Activated T-cell treated with anti-CD3 and anti-CD28 coated beads, Interleukin-2, amount 50 U/mL, for 4 hours (primary cell): ENCODE measurements at regions not wholly inside any gene's neighbourhood (a gene's known extent, or its start where the extent isn't known, plus 50 kb on each side); places are given as distances from the start of the nearest gene placed in this dataset.
A peak's percentile ranks its signal among the peaks of the same experiment; 100 is the strongest.

Source experiments
- ATAC-seq, 2 donors: fragments of 200-7000 bp; cut with Tn5 transposase; one replicate each; pipeline ENCODE4 v1.10.0; 2021
- DNase-seq: peaks from one replicate; pipeline ENCODE4 v3.0.0-alpha.2; 2020
- H3K27me3 Mint-ChIP-seq: one replicate; pipeline ENCODE4 v1.8.0; 2021; ENCODE audit warnings: low read depth, mixed read lengths
- H3K36me3 Mint-ChIP-seq: one replicate; pipeline ENCODE4 v1.8.0; 2022; ENCODE audit warnings: mixed read lengths; ENCODE audit not compliant: insufficient read depth
- H3K4me1 Mint-ChIP-seq: one replicate; pipeline ENCODE4 v1.8.0; 2021; ENCODE audit warnings: low read depth, mixed read lengths
- H3K4me3 Mint-ChIP-seq: one replicate; pipeline ENCODE4 v1.8.0; 2021; ENCODE audit warnings: mild to moderate bottlenecking, moderate library complexity, mixed read lengths
- H3K9me3 Mint-ChIP-seq: one replicate; pipeline ENCODE4 v1.8.0; 2021; ENCODE audit warnings: mixed read lengths

DNA sequence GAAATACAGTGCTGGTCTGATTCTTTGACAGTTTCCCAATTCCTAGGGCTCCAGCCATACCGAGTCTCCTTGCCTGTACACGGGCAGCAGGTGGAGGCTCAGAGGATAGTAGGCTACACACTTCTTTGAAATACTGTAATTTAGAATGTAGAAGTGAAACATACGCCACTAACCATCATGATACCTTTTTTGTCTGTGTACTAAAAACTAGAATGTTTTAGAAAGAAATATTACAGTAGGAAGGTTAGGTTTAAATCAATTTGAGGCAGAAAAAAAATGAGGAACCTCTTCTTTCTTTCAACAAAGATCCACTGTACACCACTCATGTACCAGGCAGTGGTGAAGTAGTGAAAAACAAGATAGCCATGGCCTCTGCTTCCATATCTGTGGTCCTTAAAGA is 354.7 kb downstream of the MCTP2 start:
- Mint-ChIP-seq H3K4me1 (peaks cover 27% of the 10 kb centered on the region), H3K36me3 (no peaks in the 10 kb centered on the region), H3K9me3 (no peaks in the 10 kb centered on the region), H3K4me3 (no peak overlapping the region), H3K27me3 (peaks cover 62% of the 10 kb centered on the region)
- DNase-seq (no peak), ATAC-seq (no peak)

- H3K4me1 Mint-ChIP-seq = peaks cover 27% of the 10 kb centered on the region
- DNase-seq = no peak
- H3K9me3 Mint-ChIP-seq = no peaks in the 10 kb centered on the region
- no peak for ATAC-seq
- no peak overlapping the region for H3K4me3 Mint-ChIP-seq
- H3K27me3 Mint-ChIP-seq = peaks cover 54% of the 10 kb centered on the region
- H3K36me3 Mint-ChIP-seq = no peaks in the 10 kb centered on the region
Observed at GRCh38 chr15:94587113-94587512, 355.8 kb downstream of the MCTP2 start.

GRCh38 chr15:94588993-94589392 is 357.6 kb downstream of the MCTP2 start:
- no peaks in the 10 kb centered on the region for H3K36me3 Mint-ChIP-seq

GRCh38 chr15:94592495-94592894 is 361.1 kb downstream of the MCTP2 start:
- Mint-ChIP-seq H3K27me3 (peaks cover 47% of the 10 kb centered on the region), H3K9me3 (peaks cover 3% of the 10 kb centered on the region), H3K36me3 (no peaks in the 10 kb centered on the region), H3K4me1 (no peaks in the 10 kb centered on the region), H3K4me3 (no peak overlapping the region)
- no peak for ATAC-seq
- no peak for DNase-seq

More at GRCh38 chr15:94588993-94589392, 357.6 kb downstream of the MCTP2 start:
- Mint-ChIP-seq H3K4me1 (peaks cover 23% of the 10 kb centered on the region), H3K27me3 (peaks cover 50% of the 10 kb centered on the region), H3K9me3 (peaks cover 3% of the 10 kb centered on the region), H3K4me3 (no peak overlapping the region)
- DNase-seq = no peak
- no peak for ATAC-seq

DNA sequence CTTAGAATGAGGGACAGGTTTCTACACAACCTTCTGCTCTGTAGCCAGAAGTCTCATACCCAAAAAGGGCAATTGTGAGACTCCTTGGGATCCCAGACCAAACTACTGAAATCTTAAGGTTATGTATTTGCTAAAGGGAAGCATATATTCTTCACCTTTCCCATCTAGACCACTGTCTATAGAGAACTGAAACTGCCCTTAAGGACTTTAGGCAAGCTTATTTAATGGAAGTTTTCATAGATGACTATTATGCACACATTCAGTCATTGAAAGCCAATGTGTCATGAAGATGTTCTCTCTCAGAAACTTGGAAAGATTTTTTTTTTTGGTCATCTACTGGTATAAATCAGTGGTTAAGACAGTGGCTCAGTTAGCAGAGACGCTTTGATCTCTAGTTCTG is 365.3 kb downstream of the MCTP2 start:
- DNase-seq (no peak), ATAC-seq (no peak)
- H3K27me3 Mint-ChIP-seq = peaks cover 32% of the 10 kb centered on the region
- H3K4me3 Mint-ChIP-seq = no peak overlapping the region
- H3K9me3 Mint-ChIP-seq = peaks cover 3% of the 10 kb centered on the region
- no peaks in the 10 kb centered on the region for H3K36me3 Mint-ChIP-seq
- H3K4me1 Mint-ChIP-seq = no peaks in the 10 kb centered on the region

GRCh38 chr15:94600505-94600904 is 369.1 kb downstream of the MCTP2 start:
- Mint-ChIP-seq H3K9me3 (no peaks in the 10 kb centered on the region), H3K36me3 (no peaks in the 10 kb centered on the region), H3K4me3 (no peak overlapping the region), H3K4me1 (no peaks in the 10 kb centered on the region), H3K27me3 (peaks cover 27% of the 10 kb centered on the region)
- ATAC-seq (no peak), DNase-seq (no peak)

GRCh38 chr15:94602754-94603470 is 371.6 kb downstream of the MCTP2 start:
- Mint-ChIP-seq H3K4me3 (no peak overlapping the region), H3K4me1 (peaks cover 15% of the 10 kb centered on the region), H3K27me3 (peaks cover 31% of the 10 kb centered on the region), H3K9me3 (no peaks in the 10 kb centered on the region), H3K36me3 (no peaks in the 10 kb centered on the region)
- ATAC-seq = no peak
- no peak for DNase-seq

DNA sequence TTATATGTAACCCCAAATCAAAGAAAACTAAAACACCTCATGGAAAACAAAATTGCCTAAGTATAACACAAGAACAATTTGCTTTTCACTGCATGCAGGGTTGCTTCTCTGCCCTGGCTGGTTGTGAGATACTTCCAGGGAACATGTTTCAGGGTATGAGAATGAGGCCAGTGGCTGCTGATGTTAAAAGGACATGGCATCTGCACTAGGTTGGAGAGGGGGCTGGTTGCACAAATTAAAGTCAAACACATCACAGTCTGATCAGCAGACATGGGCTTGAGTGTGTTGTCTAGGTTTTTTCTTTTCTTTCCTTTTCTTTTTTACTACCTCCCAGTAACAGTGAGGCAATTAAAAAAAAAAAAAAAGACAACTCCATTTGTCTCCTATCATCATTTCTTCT is 374.9 kb downstream of the MCTP2 start:
- H3K4me1 Mint-ChIP-seq = peaks cover 15% of the 10 kb centered on the region
- H3K9me3 Mint-ChIP-seq = no peaks in the 10 kb centered on the region
- ATAC-seq (no peak), DNase-seq (no peak)
- no peak overlapping the region for H3K4me3 Mint-ChIP-seq
- H3K27me3 Mint-ChIP-seq = peaks cover 29% of the 10 kb centered on the region
- H3K36me3 Mint-ChIP-seq = no peaks in the 10 kb centered on the region

DNA sequence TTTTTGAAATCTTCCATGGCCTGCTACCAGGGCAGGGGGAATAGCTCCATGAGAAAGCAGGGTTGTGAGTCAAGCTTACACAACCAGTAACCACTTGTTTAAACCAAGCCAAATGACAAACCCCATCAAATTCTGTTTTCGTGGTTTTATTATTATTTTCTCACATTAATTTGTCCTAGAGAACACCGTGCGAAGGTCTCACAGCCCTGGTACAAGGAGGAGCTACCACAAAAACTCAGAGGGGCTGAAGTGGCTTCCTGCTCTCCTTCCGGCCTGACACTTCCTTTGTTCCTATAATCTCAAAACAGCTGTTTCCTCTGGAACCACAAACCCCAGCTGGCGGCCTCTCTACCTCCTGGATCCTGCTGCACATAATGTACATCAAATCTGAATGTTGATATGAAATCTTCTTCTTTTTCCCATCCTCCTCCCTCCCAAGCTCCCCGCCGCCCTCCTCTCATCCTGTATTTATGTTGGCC is 375.9 kb downstream of the MCTP2 start:
- no peak for DNase-seq
- Mint-ChIP-seq H3K4me3 (no peak overlapping the region), H3K27me3 (peaks cover 29% of the 10 kb centered on the region), H3K4me1 (peaks cover 15% of the 10 kb centered on the region), H3K36me3 (no peaks in the 10 kb centered on the region), H3K9me3 (no peaks in the 10 kb centered on the region)
- ATAC-seq = no peak

GRCh38 chr15:94610069-94610468 is 378.7 kb downstream of the MCTP2 start:
- Mint-ChIP-seq H3K9me3 (no peaks in the 10 kb centered on the region), H3K4me3 (no peak overlapping the region), H3K36me3 (no peaks in the 10 kb centered on the region), H3K4me1 (peaks cover 15% of the 10 kb centered on the region), H3K27me3 (peaks cover 21% of the 10 kb centered on the region)
- peak; percentile 27 to 54 for ATAC-seq
- no peak for DNase-seq

GRCh38 chr15:94610485-94610884 is 379.1 kb downstream of the MCTP2 start:
- H3K36me3 Mint-ChIP-seq = no peaks in the 10 kb centered on the region

DNA sequence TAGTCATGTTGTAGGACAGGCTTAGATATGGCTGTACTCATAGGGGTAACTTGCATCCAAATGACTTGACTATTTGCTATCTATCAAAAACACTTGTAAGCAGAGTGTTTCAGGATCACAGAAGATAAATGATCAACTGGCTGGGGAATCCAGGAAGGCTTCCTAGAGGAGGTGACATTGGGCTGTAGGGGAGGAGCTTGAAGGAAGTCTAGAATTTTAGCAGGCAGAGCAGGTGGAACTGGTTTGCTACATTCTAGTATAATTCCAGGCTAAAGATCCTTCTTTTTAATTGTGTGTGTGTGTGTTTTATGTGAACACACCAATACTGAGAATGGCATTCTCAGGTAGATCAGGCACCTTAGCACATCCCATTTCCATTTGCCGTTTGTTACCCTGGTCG is 380.3 kb downstream of the MCTP2 start:
- Mint-ChIP-seq H3K4me1 (peaks cover 12% of the 10 kb centered on the region), H3K36me3 (no peaks in the 10 kb centered on the region), H3K27me3 (peaks cover 9% of the 10 kb centered on the region), H3K4me3 (no peak overlapping the region), H3K9me3 (no peaks in the 10 kb centered on the region)
- no peak for ATAC-seq
- no peak for DNase-seq

More at GRCh38 chr15:94610485-94610884, 379.1 kb downstream of the MCTP2 start:
- Mint-ChIP-seq H3K27me3 (peaks cover 17% of the 10 kb centered on the region), H3K9me3 (no peaks in the 10 kb centered on the region), H3K4me1 (peaks cover 15% of the 10 kb centered on the region), H3K4me3 (no peak overlapping the region)
- no peak for DNase-seq
- no peak for ATAC-seq

DNA sequence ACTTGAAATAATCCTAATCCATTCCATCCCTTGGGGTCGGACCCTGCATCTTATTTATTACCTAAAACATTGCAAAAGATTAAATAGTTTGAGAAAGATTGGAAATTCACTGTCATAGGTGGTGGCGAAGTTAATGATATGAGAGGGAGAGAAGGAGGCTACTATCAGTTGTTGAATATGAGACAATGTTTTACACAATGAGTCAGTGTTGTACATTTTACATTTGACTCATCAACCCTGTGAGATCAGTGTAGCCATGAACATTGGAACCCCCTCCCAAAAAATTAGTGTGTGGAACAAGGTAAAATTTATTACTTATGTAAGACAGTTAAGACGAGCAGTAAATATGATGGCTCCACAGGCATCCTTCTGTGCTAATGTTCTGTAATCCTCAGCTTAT is 384.3 kb downstream of the MCTP2 start:
- no peak for ATAC-seq
- no peaks in the 10 kb centered on the region for H3K9me3 Mint-ChIP-seq
- DNase-seq = no peak
- H3K4me3 Mint-ChIP-seq = no peak overlapping the region
- H3K27me3 Mint-ChIP-seq = peaks cover 5% of the 10 kb centered on the region
- H3K36me3 Mint-ChIP-seq = no peaks in the 10 kb centered on the region
- no peaks in the 10 kb centered on the region for H3K4me1 Mint-ChIP-seq

GRCh38 chr15:94620632-94621031 is 389.3 kb downstream of the MCTP2 start:
- Mint-ChIP-seq H3K36me3 (no peaks in the 10 kb centered on the region), H3K4me1 (no peaks in the 10 kb centered on the region), H3K9me3 (no peaks in the 10 kb centered on the region), H3K4me3 (no peak overlapping the region), H3K27me3 (peaks cover 3% of the 10 kb centered on the region)
- DNase-seq = no peak
- ATAC-seq = no peak

DNA sequence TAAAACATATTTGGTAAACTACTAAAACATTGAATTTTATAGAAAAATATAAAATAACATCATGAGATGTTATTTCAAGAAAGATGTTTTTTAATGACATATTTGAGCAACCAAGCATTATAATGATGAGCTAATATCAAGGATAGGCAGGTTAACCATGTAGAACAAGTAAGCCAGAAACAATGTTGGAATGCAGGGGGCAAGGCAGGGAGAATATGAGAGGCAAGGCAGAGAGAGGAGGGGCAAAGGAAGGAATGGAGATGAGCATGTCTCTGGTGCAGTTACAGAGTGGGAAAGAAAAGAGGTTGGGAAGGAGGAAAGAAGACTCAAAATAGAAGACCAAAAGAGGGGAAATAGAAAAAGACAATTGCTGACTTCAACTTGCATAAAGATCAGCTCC is 390.4 kb downstream of the MCTP2 start:
- no peaks in the 10 kb centered on the region for H3K4me1 Mint-ChIP-seq
- H3K36me3 Mint-ChIP-seq = no peaks in the 10 kb centered on the region
- DNase-seq (no peak), ATAC-seq (no peak)
- H3K9me3 Mint-ChIP-seq = no peaks in the 10 kb centered on the region
- H3K27me3 Mint-ChIP-seq = peaks cover 3% of the 10 kb centered on the region
- H3K4me3 Mint-ChIP-seq = no peak overlapping the region
